Stomach (tissue), 4 donors: ENCODE measurements at regions not wholly inside any gene's neighbourhood (a gene's known extent, or its start where the extent isn't known, plus 50 kb on each side); places are given as distances from the start of the nearest gene placed in this dataset.

Source experiments
- CTCF ChIP-seq, 7 experiments: fragments of 450-650 bp in 4 of 7; fragments of 200-600 bp in 3 of 7; sonication (generic) in 3 of 7; IDR thresholded peaks; one replicate each; pipeline ENCODE4 v1.5.1; 2016 to 2019; ENCODE audit warnings: antibody characterized with exemption in 7 of 7, control low read depth in 2 of 7, mild to moderate bottlenecking in 1 of 7
- EP300 ChIP-seq: sonication (generic); formaldehyde crosslinking; IDR thresholded peaks from one replicate; pipeline ENCODE4 v1.6.1; 2017; ENCODE audit warnings: antibody characterized with exemption
- POLR2A ChIP-seq, 4 donors: fragments of 450-650 bp; IDR thresholded peaks; one replicate each; pipeline ENCODE4 v1.6.1; 2016; ENCODE audit warnings: antibody characterized with exemption in 4 of 4, control low read depth in 2 of 4, mild to moderate bottlenecking in 1 of 4, moderate library complexity in 1 of 4

GRCh38 chr2:200110381-200110780, 155.0 kb downstream of the MAIP1 start:
- no peak for TF ChIP-seq CTCF (IDR thresholded peaks at IDR 0.05)
- no peak for TF ChIP-seq EP300
- TF ChIP-seq POLR2A (IDR thresholded peaks at IDR 0.05), result no peak
